GM18517 (cell line): ENCODE measurements at regions not wholly inside any gene's neighbourhood (a gene's known extent, or its start where the extent isn't known, plus 50 kb on each side); places are given as distances from the start of the nearest gene placed in this dataset.
A peak's percentile ranks its signal among the peaks of the same experiment; 100 is the strongest.

Experiments
- ATAC-seq: cut with Tn5 transposase; IDR thresholded peaks from one replicate; pipeline ENCODE4 v1.9.1; 2021; ENCODE audit warnings: mild to moderate bottlenecking, moderate library complexity; ENCODE audit not compliant: unreplicated experiment

DNA sequence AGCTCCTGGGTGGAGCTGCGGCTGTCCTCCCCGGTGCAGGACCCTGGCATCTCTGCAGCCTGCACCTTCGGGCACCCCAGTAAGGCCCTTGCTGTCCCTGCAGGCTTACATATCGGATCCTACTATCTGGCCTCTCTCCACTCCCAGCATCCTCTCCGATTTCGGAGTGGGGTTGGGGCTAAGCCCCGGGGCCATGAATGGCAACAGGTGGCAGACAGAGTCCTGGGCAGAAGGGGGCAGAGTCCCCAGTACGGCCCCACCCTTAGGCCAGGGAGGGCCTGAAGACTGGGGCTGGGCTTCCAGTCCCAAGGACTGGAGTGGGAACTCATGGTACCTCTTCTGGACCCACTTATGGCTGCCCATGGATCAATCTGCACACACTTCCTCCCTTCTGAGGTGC lies 180.4 kb upstream of the MC4R start:
- no peak for ATAC-seq

DNA sequence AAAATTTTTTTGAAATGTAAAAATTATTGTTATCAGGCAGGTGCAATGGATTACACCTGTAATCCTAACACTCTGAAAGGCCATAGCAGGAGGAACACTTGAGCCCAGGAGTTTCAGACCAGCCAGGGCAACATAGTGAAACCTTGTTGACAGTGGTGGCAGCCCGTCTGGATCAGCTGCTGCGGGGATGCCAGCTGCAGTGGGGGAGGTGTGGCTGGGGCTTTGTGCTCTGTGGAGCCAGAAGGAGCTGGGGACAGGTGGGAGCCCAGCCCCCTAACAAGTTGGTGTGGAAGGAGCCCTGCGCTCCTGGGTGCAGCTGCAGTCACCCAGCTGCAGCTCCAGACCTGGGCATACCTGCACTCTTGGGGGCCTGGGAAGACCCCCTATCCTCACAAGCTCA lies 182.4 kb upstream of the MC4R start:
- no peak for ATAC-seq

DNA sequence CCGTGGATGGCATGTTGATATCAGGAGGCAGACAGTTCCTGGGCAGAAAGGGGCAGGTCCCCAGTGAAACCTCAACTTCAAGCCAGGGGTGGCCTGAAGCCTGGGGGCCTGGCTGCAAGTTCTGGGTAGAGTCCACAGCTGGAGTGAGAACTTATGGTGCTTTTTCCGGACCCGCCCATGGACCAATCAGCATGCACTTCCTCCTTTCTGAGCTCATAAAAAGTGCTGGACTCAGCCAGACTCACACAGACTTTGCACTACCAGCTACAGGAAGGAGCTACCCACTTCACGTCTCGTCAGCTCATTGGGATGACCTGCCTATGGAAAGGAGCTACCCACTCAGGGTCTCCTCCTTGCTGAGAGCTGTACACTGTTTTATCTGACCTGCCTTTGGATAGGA lies 183.1 kb upstream of the MC4R start:
- ATAC-seq, result no peak

DNA sequence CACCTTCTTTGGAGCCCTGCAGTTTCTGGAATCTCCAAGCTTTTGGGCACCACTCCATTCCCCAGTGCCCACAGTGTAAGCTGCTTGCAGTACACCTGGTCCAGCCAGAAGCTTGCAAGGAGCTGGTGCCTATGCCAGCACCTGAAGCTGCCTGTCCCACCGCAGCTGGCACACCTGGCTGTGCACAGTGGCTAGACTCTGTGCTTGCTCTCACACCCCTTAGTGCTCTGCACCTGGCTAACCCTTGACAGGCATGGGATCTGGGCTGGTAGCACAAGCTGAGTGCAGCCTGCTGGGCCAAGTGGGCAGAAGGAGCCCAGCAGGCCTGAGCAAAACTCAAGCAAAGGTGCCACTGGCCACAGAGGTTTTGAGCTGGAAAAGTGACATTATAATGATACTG lies 183.8 kb upstream of the MC4R start:
- no peak for ATAC-seq

DNA sequence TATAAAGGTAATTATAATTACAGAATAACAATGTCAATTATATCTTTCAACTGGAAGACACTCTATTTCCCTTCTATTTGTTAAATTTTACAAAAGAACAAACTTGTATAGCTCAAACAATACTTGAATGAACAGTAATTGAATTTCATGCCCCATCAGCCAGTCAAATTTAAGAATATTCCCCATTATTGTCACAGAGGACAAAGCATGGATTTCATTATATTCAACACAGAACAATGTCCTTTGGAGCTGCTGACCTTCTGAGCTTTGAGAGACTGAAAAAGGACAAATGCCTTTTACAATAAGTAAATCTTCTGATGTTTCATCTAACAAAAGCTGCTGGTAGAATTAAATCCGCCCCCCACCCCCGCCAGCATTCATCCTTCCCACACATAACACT lies 187.5 kb upstream of the MC4R start:
- no peak for ATAC-seq

DNA sequence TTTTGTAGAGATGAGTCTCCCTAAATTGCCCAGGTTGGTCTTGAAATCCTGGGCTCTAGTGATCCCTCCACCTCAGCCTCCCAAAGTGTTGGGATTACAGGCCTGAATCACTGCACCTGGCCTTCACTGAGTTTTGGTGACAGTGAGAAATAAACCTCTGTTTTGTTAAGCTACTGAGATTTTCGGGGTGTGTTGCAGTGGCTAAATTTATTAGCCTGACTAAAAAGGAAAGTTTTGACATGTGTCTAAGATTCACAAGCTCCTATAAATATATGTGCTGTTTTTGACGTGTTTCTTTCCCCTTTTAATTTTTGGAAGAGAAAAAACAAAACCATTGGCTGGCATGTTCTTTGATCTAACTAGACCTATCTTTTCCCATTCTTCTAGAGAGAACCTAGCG lies 190.5 kb upstream of the MC4R start:
- ATAC-seq, result no peak

DNA sequence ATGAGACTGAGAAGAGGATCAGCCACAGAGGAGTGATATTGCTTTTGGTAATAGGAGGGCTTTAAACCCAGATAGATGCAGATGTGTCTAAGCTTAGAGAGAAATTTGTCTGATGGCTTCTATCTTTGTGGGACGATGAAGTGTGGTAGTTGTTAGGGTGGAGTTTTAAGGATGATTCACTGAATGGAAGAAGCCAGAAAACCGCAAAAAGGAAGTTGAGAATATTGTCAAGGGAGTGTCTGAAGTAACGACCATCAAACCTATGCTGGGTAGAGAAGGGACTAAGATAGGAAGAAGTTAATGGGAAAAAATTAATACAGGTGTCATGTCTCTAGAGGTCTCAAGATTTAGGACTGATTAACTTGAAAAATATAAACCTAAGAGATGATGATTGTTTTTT lies 195.6 kb upstream of the MC4R start:
- ATAC-seq, result no peak

DNA sequence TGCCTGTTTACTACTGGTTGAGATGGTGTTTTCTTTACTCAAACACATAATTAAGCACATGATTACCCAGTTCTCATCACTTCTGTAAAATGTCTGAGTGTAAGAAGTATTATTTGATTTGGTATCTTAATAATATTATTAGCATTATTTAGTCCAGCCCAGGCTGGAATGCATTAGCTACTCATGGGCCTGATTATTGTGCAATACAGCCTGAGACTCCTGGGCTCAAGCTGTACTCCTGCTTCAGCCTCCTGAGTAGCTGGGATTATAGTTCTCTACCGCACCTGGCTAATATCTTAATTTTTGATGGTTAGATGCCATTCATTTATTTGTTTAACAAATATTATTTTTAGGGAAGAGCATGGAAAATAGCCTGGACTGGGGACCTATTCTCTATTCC lies 197.6 kb upstream of the MC4R start:
- ATAC-seq, result no peak

DNA sequence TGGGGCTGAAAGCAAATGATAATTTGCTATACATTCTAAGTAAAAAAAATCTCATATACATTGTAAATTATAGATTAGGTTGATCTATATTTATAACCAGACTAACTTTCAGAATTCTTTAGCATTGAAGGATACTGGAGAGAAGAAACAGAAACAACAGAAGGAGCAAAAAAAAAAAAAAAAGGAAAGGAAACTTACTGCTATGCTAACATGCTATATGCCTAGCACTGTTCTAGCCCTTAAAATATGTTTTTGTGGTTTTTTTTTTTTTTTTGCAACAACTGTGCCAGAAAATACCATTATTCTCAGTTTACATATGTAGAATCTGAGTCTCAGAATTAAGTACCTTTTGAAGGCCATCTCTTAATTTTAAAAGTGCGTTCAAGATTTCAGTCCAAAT lies 204.9 kb upstream of the MC4R start:
- no peak for ATAC-seq

DNA sequence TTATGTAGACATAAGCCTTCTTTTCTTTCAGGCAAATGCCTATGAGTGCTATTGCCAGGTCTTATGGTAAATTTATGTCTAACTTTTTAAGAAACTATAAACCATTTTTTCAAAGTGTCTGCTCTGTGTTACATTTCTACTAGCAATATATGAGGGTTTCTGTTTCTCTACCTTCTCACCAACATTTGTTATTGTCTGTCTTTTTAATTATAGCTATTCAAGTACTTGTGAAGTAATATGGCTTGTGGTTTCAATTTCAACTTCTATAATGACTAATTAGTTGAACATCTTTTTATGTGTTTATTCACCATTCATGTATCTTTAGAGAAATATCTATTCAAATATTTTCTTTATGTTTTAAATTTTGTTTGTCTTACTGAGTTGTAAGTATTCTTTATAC lies 213.1 kb upstream of the MC4R start:
- peak; percentile 64 for ATAC-seq

DNA sequence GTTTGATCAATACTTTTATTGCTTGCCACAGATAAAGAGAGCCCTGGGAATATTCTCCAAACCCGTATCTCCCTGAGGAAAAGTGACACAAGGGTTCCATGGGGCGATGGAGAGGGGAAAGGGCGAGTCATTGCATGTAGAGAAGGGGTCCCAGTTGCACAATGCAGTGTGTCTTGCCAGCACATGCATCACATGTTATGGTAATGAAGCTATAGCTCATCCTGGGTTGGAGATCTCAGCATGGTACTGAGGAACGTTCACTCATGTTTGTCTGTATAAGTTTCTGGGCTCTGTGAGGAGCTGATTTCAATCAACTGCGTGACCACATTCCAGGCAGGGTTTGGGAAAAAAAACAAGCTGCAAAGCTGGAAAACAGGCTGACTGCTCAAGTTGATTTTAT lies 220.7 kb upstream of the MC4R start:
- ATAC-seq, result no peak

DNA sequence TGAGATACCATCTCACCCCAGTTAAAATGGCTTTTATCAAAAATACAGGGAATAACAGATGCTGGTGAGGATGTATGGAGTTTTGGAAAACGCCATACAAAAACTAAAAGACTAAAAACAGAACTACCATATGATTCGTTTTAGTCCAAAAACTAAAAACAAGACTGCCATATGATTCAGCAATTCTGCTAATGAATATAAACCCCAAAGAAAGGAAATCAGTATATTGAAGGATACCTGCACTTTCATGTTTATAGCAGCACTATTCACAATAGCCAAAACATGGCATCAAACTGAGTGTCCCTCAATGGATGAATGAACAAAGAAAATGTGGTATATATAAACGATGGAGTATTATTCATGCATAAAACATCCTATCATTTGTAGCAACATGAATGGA lies 224.4 kb upstream of the MC4R start:
- no peak for ATAC-seq

DNA sequence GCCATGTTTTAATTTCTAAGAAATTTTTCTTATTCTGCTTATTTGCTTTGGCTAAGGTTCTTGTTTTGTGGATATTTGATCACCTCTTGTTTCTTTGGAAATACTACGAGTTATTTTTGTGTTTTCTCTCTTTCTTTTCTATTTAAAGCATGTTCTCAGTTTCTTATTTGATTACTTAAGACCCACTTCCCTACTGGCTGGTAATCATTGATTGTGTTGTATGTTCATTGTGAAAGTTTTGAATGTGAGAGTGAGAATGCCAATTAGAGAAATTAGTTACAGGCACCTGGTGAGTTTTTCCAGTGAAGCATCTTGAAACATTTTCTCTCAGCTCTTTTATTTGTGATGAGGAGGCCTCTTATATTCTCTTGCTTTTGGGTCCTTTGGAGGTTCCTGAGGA lies 226.7 kb upstream of the MC4R start:
- peak; percentile 97 for ATAC-seq

DNA sequence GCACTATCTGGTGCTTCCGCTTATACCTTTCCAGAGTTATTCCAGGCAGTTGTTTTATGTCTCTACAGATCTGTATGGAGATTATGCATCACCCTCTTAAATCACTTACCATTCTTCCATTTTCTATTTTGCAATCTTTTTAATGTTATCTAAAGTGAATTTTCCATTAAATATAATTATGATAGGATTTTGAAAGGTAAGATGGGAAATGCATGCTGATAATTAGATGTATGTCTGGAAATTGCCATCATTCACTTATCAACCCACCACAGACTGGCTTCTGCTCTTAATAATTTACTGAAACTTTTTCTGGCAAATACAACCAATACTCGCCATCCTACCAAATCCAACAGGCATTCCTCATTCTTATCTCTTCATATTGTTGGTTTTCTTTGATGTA lies 227.4 kb upstream of the MC4R start:
- no peak for ATAC-seq

DNA sequence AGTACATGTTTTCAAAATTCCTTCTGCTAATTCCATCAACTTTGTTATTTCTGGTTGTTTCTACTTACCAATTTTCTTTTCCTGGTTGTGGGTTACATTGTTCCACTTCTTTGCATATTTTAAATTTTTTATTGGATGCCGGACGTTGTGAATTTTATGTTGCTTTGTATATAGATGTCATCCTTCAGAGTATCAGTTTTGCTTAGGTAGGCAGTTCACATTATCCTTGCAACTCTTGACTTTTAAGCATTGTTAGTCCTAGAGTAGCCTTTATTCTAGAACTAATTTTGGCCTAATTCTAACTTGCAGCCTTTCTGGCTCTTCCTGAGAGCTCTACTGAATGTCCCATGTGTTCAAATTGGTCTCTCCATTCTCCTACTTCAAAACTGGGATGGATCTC lies 228.7 kb upstream of the MC4R start:
- ATAC-seq, result no peak

DNA sequence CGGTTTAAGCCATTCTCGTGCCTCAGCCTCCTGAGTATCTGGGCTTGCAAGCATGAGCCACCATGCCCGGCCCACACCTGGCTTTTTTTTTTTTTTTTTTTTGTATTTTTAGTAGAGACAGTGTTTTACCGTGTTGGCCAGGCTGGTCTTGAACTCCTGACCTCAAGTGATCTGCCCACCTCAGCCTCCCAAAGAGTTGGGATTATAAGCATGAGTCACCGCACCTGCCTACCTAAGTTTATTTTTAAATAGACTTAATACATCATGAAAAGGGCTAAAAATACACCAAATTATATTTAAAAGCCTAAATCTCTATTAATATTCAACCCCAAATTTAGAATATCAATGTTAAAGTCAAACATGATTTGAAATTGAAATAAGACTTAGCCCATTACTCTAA lies 250.8 kb upstream of the MC4R start:
- ATAC-seq, result no peak

DNA sequence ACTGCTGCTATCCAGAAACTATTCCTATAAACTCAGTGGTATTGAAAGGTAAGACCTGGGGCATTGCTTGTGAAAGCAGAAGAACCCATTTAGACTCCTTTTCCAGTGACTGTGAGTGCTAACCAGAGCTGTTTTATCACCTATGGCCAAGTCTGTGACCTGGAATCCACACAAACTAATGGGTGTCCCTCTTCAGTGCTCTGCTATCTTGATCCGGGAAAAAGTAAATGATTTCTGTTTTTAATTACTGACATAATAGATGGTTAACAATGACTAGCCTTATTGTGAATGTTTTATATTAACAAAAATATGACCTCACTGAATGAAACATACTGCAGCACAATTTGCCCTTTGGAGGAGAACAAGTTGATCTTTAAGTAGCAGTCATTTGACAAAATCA lies 251.6 kb upstream of the MC4R start:
- no peak for ATAC-seq

DNA sequence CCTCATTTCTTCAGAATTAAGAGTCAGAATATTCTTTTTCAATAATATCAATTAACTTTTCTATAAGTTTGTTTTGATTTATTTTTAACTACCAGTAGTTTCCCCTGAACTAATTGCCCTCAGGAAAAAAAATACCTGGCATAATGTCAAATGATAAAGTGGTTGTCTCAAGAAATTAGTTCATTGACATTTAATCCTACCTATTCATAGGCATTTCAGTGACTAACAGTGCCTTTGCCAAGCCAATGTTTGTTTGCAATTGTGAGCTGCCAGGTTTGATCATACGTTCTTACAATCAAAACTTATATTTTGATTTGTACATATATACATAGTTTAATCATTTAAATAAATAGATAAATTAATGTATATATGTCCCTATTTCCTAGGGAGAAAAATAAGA lies 267.3 kb upstream of the MC4R start:
- no peak for ATAC-seq

DNA sequence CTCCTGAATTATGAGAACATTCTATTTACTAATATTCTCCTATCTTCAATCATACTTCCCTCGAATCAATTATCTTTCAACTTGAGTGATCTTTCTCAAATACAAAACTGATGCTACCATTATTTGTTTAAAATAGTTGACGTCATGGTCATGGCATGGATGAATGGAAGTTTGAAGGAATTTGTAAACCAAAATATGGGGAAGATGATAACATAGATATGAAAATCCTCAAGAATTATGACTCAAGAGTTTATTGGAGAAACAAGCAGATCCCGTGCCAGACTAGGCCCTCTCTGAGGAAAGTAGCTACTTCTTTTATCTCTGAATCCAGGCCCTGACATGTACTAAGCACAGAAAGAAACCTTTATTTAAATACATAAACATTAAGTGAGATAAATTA lies 270.4 kb upstream of the MC4R start:
- ATAC-seq, result no peak

DNA sequence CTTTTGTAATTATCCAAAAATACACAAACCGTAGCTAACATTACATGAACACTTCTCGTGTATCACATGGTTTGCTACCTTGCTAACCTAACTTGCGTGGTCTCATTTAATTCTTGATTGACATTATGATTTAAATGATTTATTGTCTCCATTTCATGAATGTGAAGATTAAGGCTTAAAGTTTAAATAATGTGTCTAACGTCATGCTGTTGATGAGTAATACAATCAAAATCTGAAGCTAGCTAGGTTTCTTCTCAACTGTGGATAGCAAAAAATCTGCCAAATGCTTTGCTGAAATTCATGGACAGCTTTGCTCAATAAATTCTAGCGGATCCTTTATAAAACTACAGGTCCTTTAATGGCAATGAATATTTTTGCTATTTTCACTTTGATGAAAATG lies 274.1 kb upstream of the MC4R start:
- ATAC-seq, result no peak

DNA sequence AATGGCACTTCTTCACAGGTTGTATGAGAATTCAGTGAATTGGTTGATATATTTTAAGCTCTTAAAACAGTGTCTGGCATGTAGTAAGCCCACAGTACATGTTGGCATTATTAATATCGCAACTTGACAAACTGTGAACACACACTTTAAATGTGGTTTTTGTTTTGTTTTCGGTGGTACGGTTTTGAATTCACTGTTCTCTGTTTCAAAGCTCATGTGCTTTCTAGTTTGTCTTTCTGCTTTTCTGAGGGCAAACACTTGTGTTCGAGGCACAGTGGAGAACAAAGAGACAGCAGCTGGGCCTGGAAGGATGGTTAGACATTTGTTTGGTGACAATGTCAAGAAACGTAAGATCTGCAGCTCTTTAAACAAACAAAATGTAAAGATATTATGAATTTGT lies 276.5 kb upstream of the MC4R start:
- ATAC-seq, result peak; percentile 100

DNA sequence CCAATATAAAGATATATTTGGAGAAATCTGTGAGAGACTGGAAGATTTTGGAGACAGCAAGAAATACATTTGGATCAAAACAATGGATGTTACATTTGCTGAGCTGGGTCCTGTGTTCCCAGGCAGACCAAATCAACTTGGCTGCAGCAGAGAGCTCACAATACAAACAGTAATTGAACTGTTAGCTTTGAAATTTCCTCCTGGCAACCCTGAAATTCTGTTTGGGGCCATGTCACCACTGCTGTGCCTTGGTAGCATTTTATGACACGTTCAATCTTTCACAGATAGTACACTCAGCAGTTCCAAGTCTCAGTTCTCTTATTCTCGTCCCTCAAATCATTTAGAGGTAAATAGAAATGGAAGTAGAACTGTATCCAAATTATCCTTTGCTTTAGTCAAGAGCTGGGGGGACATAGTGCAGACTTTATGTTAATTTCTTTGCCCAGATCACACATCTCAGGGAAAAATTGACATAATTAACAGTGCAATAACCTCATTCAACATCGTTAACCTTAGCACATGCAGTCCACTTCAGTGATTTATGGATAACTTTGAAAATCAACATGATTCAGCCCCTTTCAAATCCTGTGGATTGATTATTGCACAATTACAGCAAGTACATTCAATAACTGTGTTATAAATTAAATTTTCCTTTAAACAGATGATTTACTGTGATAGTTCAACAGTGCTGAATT lies 277.4 kb upstream of the MC4R start:
- ATAC-seq, result no peak

DNA sequence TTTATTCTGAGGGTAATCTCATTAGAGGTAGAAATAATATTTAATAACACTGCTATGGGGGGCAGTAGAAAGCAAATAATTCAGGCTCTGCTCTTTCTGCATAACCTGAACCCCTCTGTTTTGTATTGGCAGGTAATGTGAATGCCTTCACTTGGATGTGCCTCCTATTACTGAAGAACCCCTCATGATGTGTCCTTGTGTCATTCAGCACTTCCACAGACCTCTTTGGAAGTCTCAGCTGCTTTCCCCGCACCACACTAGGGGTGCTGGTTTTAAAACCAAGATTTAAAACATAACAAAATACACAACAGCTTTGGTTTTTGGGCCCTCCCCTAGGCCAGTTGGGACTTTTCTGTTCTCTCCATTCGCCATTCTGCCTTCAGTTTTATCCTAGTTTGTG lies 281.7 kb upstream of the MC4R start:
- ATAC-seq, result no peak

DNA sequence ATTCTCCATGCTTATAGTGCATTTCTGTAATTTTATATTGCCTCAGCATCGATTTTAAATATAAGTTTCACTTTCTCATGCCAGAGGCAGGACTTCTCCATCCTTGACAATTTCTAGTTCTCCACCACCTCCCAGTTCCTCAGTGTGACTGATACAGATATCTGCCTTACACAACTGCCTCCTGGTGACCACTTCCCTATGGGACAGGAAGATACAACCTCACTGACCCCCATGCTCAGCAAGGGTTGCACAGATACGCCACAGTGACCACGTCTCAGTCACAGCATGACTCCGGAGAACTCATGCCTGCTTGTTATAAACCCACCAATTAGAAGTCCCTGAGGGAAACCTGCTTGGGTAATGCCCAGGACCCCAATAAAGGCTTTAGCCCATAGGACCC lies 284.0 kb upstream of the MC4R start:
- no peak for ATAC-seq
